GM23338 (cell line): ENCODE measurements at regions not wholly inside any gene's neighbourhood (a gene's known extent, or its start where the extent isn't known, plus 50 kb on each side); places are given as distances from the start of the nearest gene placed in this dataset.

Experiments used
- ATAC-seq: fragments of 200-7000 bp; cut with Tn5 transposase; 3 replicates; pipeline ENCODE4 v1.9.1; 2020
- DNase-seq: peaks from one replicate; pipeline ENCODE4 v3.0.0-alpha.2; 2015; ENCODE audit warnings: low spot score
- H2AFZ ChIP-seq: fragments of 200-600 bp; sonication (generic); 2 replicates; pipeline ENCODE4 v1.8.0; 2016; ENCODE audit warnings: antibody characterized with exemption, mild to moderate bottlenecking, moderate library complexity
- H3F3A ChIP-seq: fragments of 200-600 bp; sonication (generic); replicated peaks from 2 replicates; pipeline ENCODE4 v1.8.0; 2017; ENCODE audit warnings: antibody characterized with exemption, mixed run types, low read depth
- H3K27ac ChIP-seq: fragments of 200-600 bp; sonication (generic); 2 replicates; pipeline ENCODE4 v1.6.1; 2016; ENCODE audit warnings: low read depth
- H3K27me3 ChIP-seq: fragments of 200-600 bp; sonication (generic); 2 replicates; pipeline ENCODE4 v1.8.0; 2016; ENCODE audit warnings: mild to moderate bottlenecking, mixed run types, moderate library complexity; ENCODE audit not compliant: insufficient read depth
- H3K36me3 ChIP-seq: fragments of 200-600 bp; sonication (generic); 2 replicates; pipeline ENCODE4 v1.8.0; 2016; ENCODE audit warnings: mild to moderate bottlenecking; ENCODE audit not compliant: insufficient read depth
- H3K4me1 ChIP-seq: fragments of 200-600 bp; sonication (generic); 2 replicates; pipeline ENCODE4 v1.8.0; 2016; ENCODE audit warnings: mild to moderate bottlenecking, moderate library complexity; ENCODE audit not compliant: insufficient read depth
- H3K4me2 ChIP-seq: fragments of 200-600 bp; sonication (generic); 2 replicates; pipeline ENCODE4 v1.7.1; 2017; ENCODE audit warnings: mixed run types
- H3K4me3 ChIP-seq: fragments of 200-600 bp; sonication (generic); 2 replicates; pipeline ENCODE4 v1.6.1; 2016; ENCODE audit warnings: mixed run types
- H3K79me2 ChIP-seq: fragments of 200-600 bp; sonication (generic); replicated peaks from 2 replicates; pipeline ENCODE4 v1.8.0; 2017; ENCODE audit warnings: mild to moderate bottlenecking; ENCODE audit not compliant: insufficient read depth
- H3K9me2 ChIP-seq: fragments of 200-600 bp; sonication (generic); 2 replicates; pipeline ENCODE4 v1.8.0; 2017; ENCODE audit not compliant: insufficient read depth
- H4K20me1 ChIP-seq: fragments of 200-600 bp; sonication (generic); replicated peaks from 2 replicates; pipeline ENCODE4 v1.8.0; 2017; ENCODE audit warnings: mild to moderate bottlenecking; ENCODE audit not compliant: insufficient read depth
- H3K27ac Mint-ChIP-seq: 2 replicates; pipeline ENCODE4 v1.8.0; 2020; ENCODE audit warnings: inconsistent platforms, mild to moderate bottlenecking, moderate library complexity, mixed read lengths
- H3K27me3 Mint-ChIP-seq: 3 replicates; pipeline ENCODE4 v1.8.0; 2022; ENCODE audit warnings: low read depth, mild to moderate bottlenecking, moderate library complexity, mixed read lengths, inconsistent platforms; ENCODE audit not compliant: insufficient read depth, poor library complexity
- H3K36me3 Mint-ChIP-seq: 3 replicates; pipeline ENCODE4 v1.8.0; 2021; ENCODE audit warnings: low read depth, mild to moderate bottlenecking, inconsistent platforms, moderate library complexity, mixed read lengths
- H3K4me1 Mint-ChIP-seq: 3 replicates; pipeline ENCODE4 v1.8.0; 2020; ENCODE audit warnings: mild to moderate bottlenecking, inconsistent platforms, mixed read lengths
- H3K4me3 Mint-ChIP-seq: 3 replicates; pipeline ENCODE4 v1.8.0; 2021; ENCODE audit warnings: moderate library complexity, mild to moderate bottlenecking, inconsistent platforms, mixed read lengths
- H3K9me3 Mint-ChIP-seq: 3 replicates; pipeline ENCODE4 v1.8.0; 2020; ENCODE audit warnings: moderate library complexity, mild to moderate bottlenecking, inconsistent platforms, mixed read lengths
- CREB1 ChIP-seq: fragments of 250-450 bp; sonication (Bioruptor Pico); IDR thresholded peaks from 2 replicates; pipeline ENCODE4 v1.5.0; 2020; ENCODE audit warnings: low read depth, mild to moderate bottlenecking, moderate library complexity
- EZH2 ChIP-seq: fragments of 200-600 bp; sonication (generic); IDR thresholded peaks from one replicate; pipeline ENCODE4 v1.8.0; 2017; ENCODE audit warnings: antibody characterized with exemption, mild to moderate bottlenecking, low read depth; ENCODE audit not compliant: unreplicated experiment
- EZH2phosphoT487 ChIP-seq: fragments of 200-600 bp; sonication (generic); IDR thresholded peaks from one replicate; pipeline ENCODE4 v1.8.1; 2018; ENCODE audit warnings: antibody characterized with exemption; ENCODE audit not compliant: unreplicated experiment
- JUNB ChIP-seq: IDR thresholded peaks from one replicate; pipeline ENCODE4 v1.6.1; 2016; ENCODE audit warnings: antibody characterized with exemption; ENCODE audit not compliant: unreplicated experiment
- NANOG ChIP-seq: IDR thresholded peaks from 2 replicates; pipeline ENCODE4 v1.6.1; 2016; ENCODE audit warnings: antibody characterized with exemption, borderline replicate concordance
- POLR2AphosphoS5 ChIP-seq: IDR thresholded peaks from 2 replicates; pipeline ENCODE4 v1.6.1; 2016; ENCODE audit warnings: antibody characterized with exemption, low read depth
- STAT1 ChIP-seq: IDR thresholded peaks from one replicate; pipeline ENCODE4 v1.6.1; 2016; ENCODE audit warnings: antibody characterized with exemption; ENCODE audit not compliant: unreplicated experiment
- ZNF114 ChIP-seq: fragments of 250-450 bp; sonication (Bioruptor Pico); IDR thresholded peaks from 2 replicates; pipeline ENCODE4 v1.5.0; 2020; ENCODE audit warnings: mild to moderate bottlenecking, moderate library complexity
- ZNF331 ChIP-seq: fragments of 250-450 bp; sonication (Bioruptor Pico); IDR thresholded peaks from 2 replicates; pipeline ENCODE4 v1.5.0; 2020; ENCODE audit warnings: low read depth, mild to moderate bottlenecking, moderate library complexity
- TF ChIP-seq, protein P1 (sequence below): fragments of 250-450 bp; sonication (Bioruptor Pico); IDR thresholded peaks from 2 replicates; pipeline ENCODE4 v1.5.0; 2020; ENCODE audit warnings: mild to moderate bottlenecking, moderate library complexity
- TF ChIP-seq, protein P2 (sequence below): IDR thresholded peaks from one replicate; pipeline ENCODE4 v1.6.1; 2018; ENCODE audit warnings: antibody characterized with exemption; ENCODE audit not compliant: unreplicated experiment
- TF ChIP-seq, protein P3 (sequence below): IDR thresholded peaks from 2 replicates; pipeline ENCODE4 v1.6.1; 2016; ENCODE audit warnings: antibody characterized with exemption

DNA sequence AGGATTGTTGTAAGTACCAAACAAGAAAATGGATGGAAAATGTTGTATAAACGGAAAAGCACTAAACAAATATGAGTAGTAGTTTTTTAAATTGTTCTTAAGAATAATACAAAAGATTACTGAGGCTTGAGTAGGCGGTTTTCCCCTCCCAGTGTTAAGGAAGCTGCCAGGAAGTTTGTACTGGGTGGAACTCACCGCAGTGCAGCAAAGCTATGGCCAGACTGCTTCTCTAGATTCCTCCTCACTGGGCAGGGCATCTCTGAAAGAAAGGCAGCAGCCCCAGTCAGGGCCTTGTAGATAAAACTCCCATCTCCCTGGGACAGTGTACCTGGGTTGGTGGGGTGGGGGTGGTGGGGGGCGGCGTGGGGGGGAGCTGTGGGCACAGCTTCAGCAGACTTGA, 58.7 kb downstream of the XCL2 start (continued):
- TF ChIP-seq, protein P1, sequence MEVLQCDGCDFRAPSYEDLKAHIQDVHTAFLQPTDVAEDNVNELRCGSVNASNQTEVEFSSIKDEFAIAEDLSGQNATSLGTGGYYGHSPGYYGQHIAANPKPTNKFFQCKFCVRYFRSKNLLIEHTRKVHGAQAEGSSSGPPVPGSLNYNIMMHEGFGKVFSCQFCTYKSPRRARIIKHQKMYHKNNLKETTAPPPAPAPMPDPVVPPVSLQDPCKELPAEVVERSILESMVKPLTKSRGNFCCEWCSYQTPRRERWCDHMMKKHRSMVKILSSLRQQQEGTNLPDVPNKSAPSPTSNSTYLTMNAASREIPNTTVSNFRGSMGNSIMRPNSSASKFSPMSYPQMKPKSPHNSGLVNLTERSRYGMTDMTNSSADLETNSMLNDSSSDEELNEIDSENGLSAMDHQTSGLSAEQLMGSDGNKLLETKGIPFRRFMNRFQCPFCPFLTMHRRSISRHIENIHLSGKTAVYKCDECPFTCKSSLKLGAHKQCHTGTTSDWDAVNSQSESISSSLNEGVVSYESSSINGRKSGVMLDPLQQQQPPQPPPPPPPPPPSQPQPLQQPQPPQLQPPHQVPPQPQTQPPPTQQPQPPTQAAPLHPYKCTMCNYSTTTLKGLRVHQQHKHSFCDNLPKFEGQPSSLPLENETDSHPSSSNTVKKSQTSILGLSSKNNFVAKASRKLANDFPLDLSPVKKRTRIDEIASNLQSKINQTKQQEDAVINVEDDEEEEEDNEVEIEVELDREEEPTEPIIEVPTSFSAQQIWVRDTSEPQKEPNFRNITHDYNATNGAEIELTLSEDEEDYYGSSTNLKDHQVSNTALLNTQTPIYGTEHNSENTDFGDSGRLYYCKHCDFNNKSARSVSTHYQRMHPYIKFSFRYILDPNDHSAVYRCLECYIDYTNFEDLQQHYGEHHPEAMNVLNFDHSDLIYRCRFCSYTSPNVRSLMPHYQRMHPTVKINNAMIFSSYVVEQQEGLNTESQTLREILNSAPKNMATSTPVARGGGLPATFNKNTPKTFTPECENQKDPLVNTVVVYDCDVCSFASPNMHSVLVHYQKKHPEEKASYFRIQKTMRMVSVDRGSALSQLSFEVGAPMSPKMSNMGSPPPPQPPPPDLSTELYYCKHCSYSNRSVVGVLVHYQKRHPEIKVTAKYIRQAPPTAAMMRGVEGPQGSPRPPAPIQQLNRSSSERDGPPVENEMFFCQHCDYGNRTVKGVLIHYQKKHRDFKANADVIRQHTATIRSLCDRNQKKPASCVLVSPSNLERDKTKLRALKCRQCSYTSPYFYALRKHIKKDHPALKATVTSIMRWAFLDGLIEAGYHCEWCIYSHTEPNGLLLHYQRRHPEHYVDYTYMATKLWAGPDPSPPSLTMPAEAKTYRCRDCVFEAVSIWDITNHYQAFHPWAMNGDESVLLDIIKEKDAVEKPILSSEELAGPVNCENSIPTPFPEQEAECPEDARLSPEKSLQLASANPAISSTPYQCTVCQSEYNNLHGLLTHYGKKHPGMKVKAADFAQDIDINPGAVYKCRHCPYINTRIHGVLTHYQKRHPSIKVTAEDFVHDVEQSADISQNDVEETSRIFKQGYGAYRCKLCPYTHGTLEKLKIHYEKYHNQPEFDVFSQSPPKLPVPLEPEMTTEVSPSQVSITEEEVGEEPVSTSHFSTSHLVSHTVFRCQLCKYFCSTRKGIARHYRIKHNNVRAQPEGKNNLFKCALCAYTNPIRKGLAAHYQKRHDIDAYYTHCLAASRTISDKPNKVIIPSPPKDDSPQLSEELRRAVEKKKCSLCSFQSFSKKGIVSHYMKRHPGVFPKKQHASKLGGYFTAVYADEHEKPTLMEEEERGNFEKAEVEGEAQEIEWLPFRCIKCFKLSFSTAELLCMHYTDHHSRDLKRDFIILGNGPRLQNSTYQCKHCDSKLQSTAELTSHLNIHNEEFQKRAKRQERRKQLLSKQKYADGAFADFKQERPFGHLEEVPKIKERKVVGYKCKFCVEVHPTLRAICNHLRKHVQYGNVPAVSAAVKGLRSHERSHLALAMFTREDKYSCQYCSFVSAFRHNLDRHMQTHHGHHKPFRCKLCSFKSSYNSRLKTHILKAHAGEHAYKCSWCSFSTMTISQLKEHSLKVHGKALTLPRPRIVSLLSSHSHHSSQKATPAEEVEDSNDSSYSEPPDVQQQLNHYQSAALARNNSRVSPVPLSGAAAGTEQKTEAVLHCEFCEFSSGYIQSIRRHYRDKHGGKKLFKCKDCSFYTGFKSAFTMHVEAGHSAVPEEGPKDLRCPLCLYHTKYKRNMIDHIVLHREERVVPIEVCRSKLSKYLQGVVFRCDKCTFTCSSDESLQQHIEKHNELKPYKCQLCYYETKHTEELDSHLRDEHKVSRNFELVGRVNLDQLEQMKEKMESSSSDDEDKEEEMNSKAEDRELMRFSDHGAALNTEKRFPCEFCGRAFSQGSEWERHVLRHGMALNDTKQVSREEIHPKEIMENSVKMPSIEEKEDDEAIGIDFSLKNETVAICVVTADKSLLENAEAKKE (CRISPR knock-in tag) = no peak
- TF ChIP-seq ZNF331 = no peak
- TF ChIP-seq, protein P2, sequence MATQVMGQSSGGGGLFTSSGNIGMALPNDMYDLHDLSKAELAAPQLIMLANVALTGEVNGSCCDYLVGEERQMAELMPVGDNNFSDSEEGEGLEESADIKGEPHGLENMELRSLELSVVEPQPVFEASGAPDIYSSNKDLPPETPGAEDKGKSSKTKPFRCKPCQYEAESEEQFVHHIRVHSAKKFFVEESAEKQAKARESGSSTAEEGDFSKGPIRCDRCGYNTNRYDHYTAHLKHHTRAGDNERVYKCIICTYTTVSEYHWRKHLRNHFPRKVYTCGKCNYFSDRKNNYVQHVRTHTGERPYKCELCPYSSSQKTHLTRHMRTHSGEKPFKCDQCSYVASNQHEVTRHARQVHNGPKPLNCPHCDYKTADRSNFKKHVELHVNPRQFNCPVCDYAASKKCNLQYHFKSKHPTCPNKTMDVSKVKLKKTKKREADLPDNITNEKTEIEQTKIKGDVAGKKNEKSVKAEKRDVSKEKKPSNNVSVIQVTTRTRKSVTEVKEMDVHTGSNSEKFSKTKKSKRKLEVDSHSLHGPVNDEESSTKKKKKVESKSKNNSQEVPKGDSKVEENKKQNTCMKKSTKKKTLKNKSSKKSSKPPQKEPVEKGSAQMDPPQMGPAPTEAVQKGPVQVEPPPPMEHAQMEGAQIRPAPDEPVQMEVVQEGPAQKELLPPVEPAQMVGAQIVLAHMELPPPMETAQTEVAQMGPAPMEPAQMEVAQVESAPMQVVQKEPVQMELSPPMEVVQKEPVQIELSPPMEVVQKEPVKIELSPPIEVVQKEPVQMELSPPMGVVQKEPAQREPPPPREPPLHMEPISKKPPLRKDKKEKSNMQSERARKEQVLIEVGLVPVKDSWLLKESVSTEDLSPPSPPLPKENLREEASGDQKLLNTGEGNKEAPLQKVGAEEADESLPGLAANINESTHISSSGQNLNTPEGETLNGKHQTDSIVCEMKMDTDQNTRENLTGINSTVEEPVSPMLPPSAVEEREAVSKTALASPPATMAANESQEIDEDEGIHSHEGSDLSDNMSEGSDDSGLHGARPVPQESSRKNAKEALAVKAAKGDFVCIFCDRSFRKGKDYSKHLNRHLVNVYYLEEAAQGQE = no peak
- TF ChIP-seq JUNB = no peak

DNA sequence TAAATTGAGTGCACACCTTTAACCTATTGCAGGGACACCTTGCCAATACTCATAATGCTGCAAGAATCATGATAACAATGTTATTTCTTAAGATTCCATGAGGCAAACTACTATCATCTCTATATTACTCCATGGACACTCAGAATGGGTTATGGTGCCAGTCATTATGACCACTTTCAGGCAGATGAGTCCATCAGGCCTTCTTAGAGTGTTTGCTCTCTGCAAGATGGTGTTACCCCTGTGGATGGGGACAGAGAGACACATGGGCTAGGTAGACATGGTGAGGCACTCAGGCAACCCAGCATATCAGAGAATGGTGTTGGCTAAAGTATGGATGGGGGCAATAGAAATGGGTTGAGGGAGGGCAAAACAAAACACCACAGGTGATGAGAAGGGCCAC, 59.7 kb downstream of the XCL2 start:
- DNase-seq (no peak), ATAC-seq (no peak)
- Mint-ChIP-seq H3K27ac (no peak overlapping the region), H3K4me3 (no peak overlapping the region), H3K9me3 (peaks cover 5% of the 10 kb centered on the region; the same call in 2 of the 3 replicates), H3K36me3 (no peaks in the 10 kb centered on the region), H3K27me3 (peaks cover 7% of the 10 kb centered on the region), H3K4me1 (peaks cover 17% of the 10 kb centered on the region)
- H3K36me3 ChIP-seq = no peaks in the 10 kb centered on the region
- H4K20me1 ChIP-seq = no peaks in the 10 kb centered on the region
- H3K79me2 ChIP-seq = no peaks in the 10 kb centered on the region
- TF ChIP-seq JUNB (no peak), CREB1 (CRISPR knock-in tag) (no peak), ZNF114 (no peak), EZH2phosphoT487 (no peak), ZNF331 (no peak), NANOG (no peak), EZH2 (no peak), POLR2AphosphoS5 (no peak), STAT1 (no peak)
- TF ChIP-seq, protein P3, sequence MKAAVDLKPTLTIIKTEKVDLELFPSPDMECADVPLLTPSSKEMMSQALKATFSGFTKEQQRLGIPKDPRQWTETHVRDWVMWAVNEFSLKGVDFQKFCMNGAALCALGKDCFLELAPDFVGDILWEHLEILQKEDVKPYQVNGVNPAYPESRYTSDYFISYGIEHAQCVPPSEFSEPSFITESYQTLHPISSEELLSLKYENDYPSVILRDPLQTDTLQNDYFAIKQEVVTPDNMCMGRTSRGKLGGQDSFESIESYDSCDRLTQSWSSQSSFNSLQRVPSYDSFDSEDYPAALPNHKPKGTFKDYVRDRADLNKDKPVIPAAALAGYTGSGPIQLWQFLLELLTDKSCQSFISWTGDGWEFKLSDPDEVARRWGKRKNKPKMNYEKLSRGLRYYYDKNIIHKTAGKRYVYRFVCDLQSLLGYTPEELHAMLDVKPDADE = no peak
- TF ChIP-seq, protein P2 = no peak
- peaks cover 19% of the 10 kb centered on the region for H3K4me1 ChIP-seq
- no peak overlapping the region for H3K4me2 ChIP-seq
- H3F3A ChIP-seq = no peaks in the 10 kb centered on the region
- H3K27ac ChIP-seq = no peak overlapping the region
- H3K9me2 ChIP-seq = no peaks in the 10 kb centered on the region
- H3K27me3 ChIP-seq = no peaks in the 10 kb centered on the region
- no peak overlapping the region for H3K4me3 ChIP-seq
- no peak overlapping the region for H2AFZ ChIP-seq
